Retina (tissue), 1 donor: ENCODE measurements at regions not wholly inside any gene's neighbourhood (a gene's known extent, or its start where the extent isn't known, plus 50 kb on each side); places are given as distances from the start of the nearest gene placed in this dataset.

ENCODE experiments used
- DNase-seq: peaks from one replicate; pipeline ENCODE4 v3.0.0-alpha.2; 2016

GRCh38 chr11:26121466-26121865 lies 210.5 kb upstream of the ANO3 start:
- no peak for DNase-seq

- DNase-seq = no peak
These were observed 205.2 kb upstream of the ANO3 start for GRCh38 chr11:26126741-26127140.

GRCh38 chr11:26127336-26127735 lies 204.6 kb upstream of the ANO3 start:
- no peak for DNase-seq

- DNase-seq = no peak
These were observed 200.5 kb upstream of the ANO3 start for GRCh38 chr11:26131406-26131805.

GRCh38 chr11:26134053-26134452 lies 197.9 kb upstream of the ANO3 start:
- DNase-seq = no peak

GRCh38 chr11:26134481-26135355 lies 197.2 kb upstream of the ANO3 start:
- peak; percentile 52 for DNase-seq

GRCh38 chr11:26137651-26138050 lies 194.3 kb upstream of the ANO3 start:
- no peak for DNase-seq

GRCh38 chr11:26142891-26143290 lies 189.0 kb upstream of the ANO3 start:
- DNase-seq = no peak

- no peak for DNase-seq
These were observed 188.2 kb upstream of the ANO3 start for GRCh38 chr11:26143566-26144290.

- no peak for DNase-seq
These were observed 187.6 kb upstream of the ANO3 start for GRCh38 chr11:26144291-26144690.

GRCh38 chr11:26144911-26145310 lies 187.0 kb upstream of the ANO3 start:
- DNase-seq = no peak

GRCh38 chr11:26149585-26149984 lies 182.3 kb upstream of the ANO3 start:
- DNase-seq = no peak

GRCh38 chr11:26150031-26150430 lies 181.9 kb upstream of the ANO3 start:
- no peak for DNase-seq

- DNase-seq = no peak
These were observed 173.7 kb upstream of the ANO3 start for GRCh38 chr11:26158251-26158650.

- no peak for DNase-seq
These were observed 169.6 kb upstream of the ANO3 start for GRCh38 chr11:26162291-26162690.

GRCh38 chr11:26186389-26186788 lies 145.5 kb upstream of the ANO3 start:
- DNase-seq = no peak

GRCh38 chr11:26187639-26188038 lies 144.3 kb upstream of the ANO3 start:
- no peak for DNase-seq

- DNase-seq = no peak
These were observed 143.4 kb upstream of the ANO3 start for GRCh38 chr11:26188554-26188953.

GRCh38 chr11:26191193-26191592 lies 140.7 kb upstream of the ANO3 start:
- no peak for DNase-seq

- no peak for DNase-seq
These were observed 138.1 kb upstream of the ANO3 start for GRCh38 chr11:26193694-26194365.

- no peak for DNase-seq
These were observed 137.0 kb upstream of the ANO3 start for GRCh38 chr11:26194881-26195280.

- DNase-seq = no peak
These were observed 133.3 kb upstream of the ANO3 start for GRCh38 chr11:26198532-26199096.
